Testis (tissue), 2 donors: ENCODE measurements at regions not wholly inside any gene's neighbourhood (a gene's known extent, or its start where the extent isn't known, plus 50 kb on each side); places are given as distances from the start of the nearest gene placed in this dataset.

ENCODE experiments used
- DNase-seq: peaks from one replicate; pipeline ENCODE4 v3.0.0-alpha.2; 2019
- H3K27ac ChIP-seq, 2 donors: fragments of 200-600 bp; sonication (generic); one replicate each; pipeline ENCODE4 v1.5.1; 2019
- H3K27me3 ChIP-seq: fragments of 200-600 bp; sonication (generic); one replicate; pipeline ENCODE4 v1.5.1; 2019
- H3K36me3 ChIP-seq: fragments of 200-600 bp; sonication (generic); one replicate; pipeline ENCODE4 v1.5.1; 2017; ENCODE audit warnings: low read depth; ENCODE audit errors: missing control alignments
- H3K4me1 ChIP-seq: fragments of 200-600 bp; sonication (generic); one replicate; pipeline ENCODE4 v1.5.1; 2019
- H3K4me3 ChIP-seq, 2 donors: fragments of 200-600 bp; sonication (generic); one replicate each; pipeline ENCODE4 v1.5.1; 2017 to 2019
- H3K9me3 ChIP-seq: fragments of 200-600 bp; sonication (generic); one replicate; pipeline ENCODE4 v1.5.1; 2017
- CTCF ChIP-seq, 3 experiments: fragments of 450-650 bp in 2 of 3; fragments of 200-600 bp in 1 of 3; sonication (generic) in 1 of 3; IDR thresholded peaks; one replicate each; pipeline ENCODE4 v1.5.1; 2016 to 2019; ENCODE audit warnings: antibody characterized with exemption in 3 of 3, mild to moderate bottlenecking in 2 of 3, moderate library complexity in 1 of 3
- POLR2A ChIP-seq: fragments of 450-650 bp; IDR thresholded peaks from one replicate; pipeline ENCODE4 v1.6.1; 2017; ENCODE audit warnings: antibody characterized with exemption, mild to moderate bottlenecking, moderate library complexity
- WGBS, 2 donors: methylation state at CpG; one replicate each; pipeline ENCODE4 v1.1.5; 2018; 5-methylcytosine and 5-hydroxymethylcytosine counted together
- intact Hi-C: fragments of 100-400 bp; cut with DNase I; formaldehyde crosslinking; loops from one replicate; pipeline ENCODE4 v1.15.1; 2023; ENCODE audit warnings: low total_unique reads

GRCh38 chr16:74186561-74186971 lies 110.0 kb upstream of the PSMD7 start:
- H3K27ac ChIP-seq, result no peak overlapping the region
- H3K27me3 ChIP-seq, result no peaks in the 10 kb centered on the region
- TF ChIP-seq POLR2A (no peak), CTCF (IDR thresholded peaks at IDR 0.05) (no peak)
- WGBS, 2 donors, result 54% methylated on average over 3 of the region's 3 CpGs
- no peaks in the 10 kb centered on the region for H3K9me3 ChIP-seq
- no peak overlapping the region for H3K4me3 ChIP-seq
- intact Hi-C loops, result no loop called here
- DNase-seq, result no peak
- H3K4me1 ChIP-seq, result no peaks in the 10 kb centered on the region
- H3K36me3 ChIP-seq, result no peaks in the 10 kb centered on the region

GRCh38 chr16:74184839-74185238 lies 111.8 kb upstream of the PSMD7 start:
- no peaks in the 10 kb centered on the region for H3K36me3 ChIP-seq
- no peak for DNase-seq
- H3K9me3 ChIP-seq, result no peaks in the 10 kb centered on the region
- no peak overlapping the region for H3K27ac ChIP-seq
- no peak for TF ChIP-seq CTCF (IDR thresholded peaks at IDR 0.05)
- no peak for TF ChIP-seq POLR2A
- 62 to 68% methylated on average over 5 of the region's 5 CpGs for whole genome bisulfite sequencing, 2 donors
- intact Hi-C loops, result no loop called here
- H3K27me3 ChIP-seq, result no peaks in the 10 kb centered on the region
- no peaks in the 10 kb centered on the region for H3K4me1 ChIP-seq
- H3K4me3 ChIP-seq, result no peak overlapping the region

- WGBS, 2 donors, result 61 to 76% methylated on average over 4 of the region's 4 CpGs
These were observed 112.8 kb upstream of the PSMD7 start for GRCh38 chr16:74183601-74184360.

GRCh38 chr16:74169687-74170376 lies 126.8 kb upstream of the PSMD7 start:
- no peaks in the 10 kb centered on the region for H3K36me3 ChIP-seq
- H3K27ac ChIP-seq, result no peak overlapping the region
- no peaks in the 10 kb centered on the region for H3K4me1 ChIP-seq
- no peaks in the 10 kb centered on the region for H3K27me3 ChIP-seq
- intact Hi-C loops, result no loop called here
- no peak overlapping the region for H3K4me3 ChIP-seq
- WGBS, 2 donors, result 34 to 43% methylated on average over 8 of the region's 8 CpGs
- no peaks in the 10 kb centered on the region for H3K9me3 ChIP-seq
- no peak for TF ChIP-seq POLR2A
- TF ChIP-seq CTCF (IDR thresholded peaks at IDR 0.05), result no peak
- no peak for DNase-seq

More at GRCh38 chr16:74183601-74184360, 112.8 kb upstream of the PSMD7 start:
- TF ChIP-seq POLR2A, result no peak
- no peak for TF ChIP-seq CTCF (IDR thresholded peaks at IDR 0.05)
- Histone ChIP-seq H3K27me3 (no peaks in the 10 kb centered on the region), H3K9me3 (no peaks in the 10 kb centered on the region), H3K27ac (no peak overlapping the region), H3K4me3 (no peak overlapping the region), H3K36me3 (no peaks in the 10 kb centered on the region), H3K4me1 (no peaks in the 10 kb centered on the region)
- intact Hi-C loops, result no loop called here
- DNase-seq, result no peak
